Left renal cortex interstitium (tissue), 4 donors: ENCODE measurements at regions not wholly inside any gene's neighbourhood (a gene's known extent, or its start where the extent isn't known, plus 50 kb on each side); places are given as distances from the start of the nearest gene placed in this dataset.
A peak's percentile ranks its signal among the peaks of the same experiment; 100 is the strongest.

Source experiments
- DNase-seq, 4 donors: peaks; one replicate each; pipeline ENCODE4 v3.0.0-alpha.2; 2013; ENCODE audit warnings: low read depth in 4 of 4, low spot score in 2 of 4, missing footprints in 1 of 4

DNA sequence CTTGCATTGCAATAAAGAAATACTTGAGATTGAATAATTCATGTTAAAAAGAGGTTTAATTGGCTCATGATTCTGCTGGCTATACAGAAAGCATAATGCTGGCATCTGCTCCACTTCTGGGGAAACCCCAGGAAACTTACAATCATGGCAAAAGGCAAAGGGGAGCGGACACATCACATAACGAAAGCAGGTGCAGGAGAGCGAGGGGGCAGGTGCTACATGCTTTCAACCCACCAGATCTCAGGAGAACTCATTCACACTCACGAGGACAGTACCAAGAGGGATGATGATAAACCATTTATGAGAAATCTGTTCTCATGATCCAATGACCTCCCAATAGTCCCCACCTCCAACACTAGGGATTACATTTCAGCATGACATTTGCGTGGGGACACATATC is 172.6 kb downstream of the RASSF9 start:
- DNase-seq: no peak

DNA sequence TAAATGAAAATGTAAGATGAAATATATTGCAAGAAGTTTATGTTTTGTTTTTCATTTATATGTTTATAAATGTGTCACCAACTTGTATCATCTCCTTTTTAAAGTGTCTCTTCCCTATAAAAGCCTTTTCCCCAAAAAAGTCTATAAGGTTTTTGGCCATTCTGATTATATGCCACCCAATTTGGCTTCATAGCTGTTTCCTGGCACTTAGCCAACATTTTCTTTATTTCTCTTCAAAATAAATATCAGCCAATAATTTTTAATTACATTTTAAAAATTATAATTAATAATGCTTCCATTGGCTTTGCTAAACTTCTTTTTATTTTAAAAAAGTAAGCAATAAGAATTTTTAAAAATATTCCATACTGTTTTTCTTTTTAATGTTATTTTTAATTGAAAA is 171.8 kb downstream of the RASSF9 start:
- no peak for DNase-seq

DNA sequence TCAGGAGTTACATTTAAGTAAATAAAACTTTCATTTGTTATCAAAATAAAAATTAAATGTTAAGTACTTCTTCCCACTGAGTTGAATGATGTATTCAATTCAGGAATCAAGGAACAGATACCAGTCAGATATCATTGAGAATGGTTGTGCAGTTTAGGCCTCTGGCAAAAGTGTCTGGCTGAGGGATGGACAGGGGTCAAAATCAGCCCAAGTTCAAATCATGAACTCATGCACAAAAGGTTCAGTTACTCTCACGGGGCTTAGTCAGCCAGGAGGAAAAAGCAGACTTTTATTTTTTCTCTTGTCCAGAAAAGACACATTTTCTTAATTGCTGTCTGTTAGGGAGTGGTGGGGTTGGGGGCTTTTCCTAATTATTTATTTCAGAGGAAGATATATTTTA is 166.3 kb downstream of the RASSF9 start:
- no peak for DNase-seq

DNA sequence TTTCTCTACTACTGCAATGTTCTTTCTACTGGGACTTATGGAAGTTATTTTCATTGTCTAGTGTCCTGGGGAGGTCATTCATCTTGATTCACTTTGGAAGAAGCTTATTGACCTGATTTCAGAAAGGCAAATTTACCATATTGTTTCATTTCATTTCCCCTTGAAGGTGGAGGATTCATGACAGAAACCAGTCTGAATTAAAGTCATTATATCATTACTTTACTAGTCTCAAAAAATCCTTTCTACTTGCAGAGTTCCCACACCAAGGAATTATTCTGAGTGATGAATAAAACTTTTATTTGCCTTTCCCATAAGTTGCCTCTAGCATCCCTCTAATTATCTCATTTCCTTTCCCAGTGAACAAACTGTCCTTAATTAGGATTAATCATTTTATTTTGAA is 163.8 kb downstream of the RASSF9 start:
- no peak for DNase-seq

DNA sequence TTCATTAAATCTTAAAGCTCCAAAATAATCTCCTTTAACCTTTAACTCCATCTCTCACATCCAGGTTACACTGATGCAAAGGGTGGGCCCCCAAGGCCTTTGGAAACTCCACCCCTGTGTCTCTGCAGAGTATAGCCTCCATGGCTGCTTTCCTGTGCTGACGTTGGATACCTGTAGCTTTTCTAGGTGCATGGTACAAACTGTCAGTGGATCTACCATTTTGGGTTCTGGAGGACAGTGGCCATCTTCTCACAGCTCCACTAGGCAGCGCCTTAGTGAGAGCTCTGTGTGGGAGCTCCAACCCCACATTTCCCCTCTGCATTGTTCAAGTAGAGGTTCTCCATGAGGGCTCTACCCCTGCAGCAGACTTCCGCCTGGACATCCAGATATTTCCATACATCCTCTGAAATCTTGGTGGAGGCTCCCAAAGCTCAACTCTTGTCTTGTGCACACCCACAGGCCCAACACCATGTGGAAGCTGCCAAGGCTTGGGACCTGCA is 162.2 kb downstream of the RASSF9 start:
- no peak for DNase-seq

DNA sequence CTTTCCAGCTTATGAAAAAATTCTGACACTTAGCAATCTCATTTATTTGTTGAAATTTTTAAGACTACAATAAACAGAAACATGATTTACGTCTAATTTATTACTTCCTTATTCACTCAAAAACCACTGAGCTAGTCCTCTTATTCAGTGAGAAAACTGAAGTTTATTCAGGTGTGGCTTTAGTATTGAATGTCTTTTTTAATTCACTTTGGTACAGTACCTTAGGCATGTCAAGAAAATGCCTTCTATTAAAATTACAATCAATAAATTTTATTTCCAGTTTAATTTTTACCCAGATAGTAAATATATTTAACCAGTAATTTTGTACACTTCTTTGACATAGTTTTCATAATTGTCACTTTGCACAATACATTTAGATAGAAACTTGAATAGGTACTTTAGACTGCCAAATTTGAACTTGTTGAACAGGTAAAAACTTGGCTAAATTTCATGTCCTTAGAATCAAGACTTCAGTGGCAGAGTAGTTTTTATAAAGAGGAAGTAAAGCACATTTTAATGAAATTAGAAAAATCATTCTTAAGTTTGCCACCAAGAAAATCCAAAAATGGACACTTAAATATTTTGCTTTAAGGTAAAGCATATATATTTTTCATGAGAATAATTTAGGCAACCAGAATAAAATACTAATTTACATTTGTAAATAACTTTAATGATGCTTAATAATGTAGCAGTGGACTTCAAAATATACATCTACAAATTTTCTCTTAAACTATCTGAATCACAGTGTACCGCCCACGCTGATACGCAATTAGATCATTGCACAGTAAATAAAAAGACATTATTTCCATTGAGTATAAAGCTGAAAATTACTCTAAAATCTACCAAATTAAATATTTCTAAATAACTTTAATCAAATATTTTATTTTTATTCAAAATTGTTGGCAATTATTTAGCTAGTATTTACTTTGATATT is 159.1 kb downstream of the RASSF9 start:
- DNase-seq: no peak

DNA sequence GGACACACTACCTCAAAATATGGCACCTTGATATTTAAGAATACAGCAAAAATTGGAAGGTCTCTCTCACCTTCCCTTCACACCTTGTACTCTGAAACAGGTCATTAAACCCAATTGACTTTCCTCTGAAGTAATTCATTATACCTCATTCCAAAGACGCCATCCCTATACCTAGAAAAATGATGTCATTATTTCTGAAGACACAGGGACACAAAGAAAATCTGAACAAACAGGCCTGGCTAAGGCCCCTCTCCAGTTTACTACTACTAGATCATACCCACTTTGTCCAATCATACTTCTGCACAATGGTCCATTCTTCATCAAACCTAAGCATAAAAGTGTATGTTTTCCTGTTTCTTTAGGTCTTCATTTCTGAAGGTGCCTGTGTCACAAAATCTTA is 156.9 kb downstream of the RASSF9 start:
- no peak for DNase-seq

DNA sequence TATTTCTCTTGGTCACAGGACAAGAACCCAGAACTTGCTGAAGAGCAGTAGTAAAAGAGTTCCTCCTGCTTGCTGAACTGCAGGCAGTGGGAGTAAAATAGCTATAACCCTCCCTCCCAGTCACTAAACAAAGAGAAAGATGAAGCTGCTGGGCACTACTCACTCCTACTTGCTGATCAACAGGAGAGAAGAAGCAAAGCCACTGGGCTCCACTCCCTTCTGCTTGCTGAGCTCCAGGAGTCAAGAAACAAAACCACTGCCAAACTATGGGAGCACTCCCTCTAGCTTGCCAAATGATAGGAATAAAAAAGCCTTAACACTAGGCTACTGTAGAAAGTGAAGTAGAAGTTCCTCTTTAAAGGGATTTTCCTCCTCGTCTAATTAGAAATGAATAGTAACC is 155.3 kb downstream of the RASSF9 start:
- no peak for DNase-seq

DNA sequence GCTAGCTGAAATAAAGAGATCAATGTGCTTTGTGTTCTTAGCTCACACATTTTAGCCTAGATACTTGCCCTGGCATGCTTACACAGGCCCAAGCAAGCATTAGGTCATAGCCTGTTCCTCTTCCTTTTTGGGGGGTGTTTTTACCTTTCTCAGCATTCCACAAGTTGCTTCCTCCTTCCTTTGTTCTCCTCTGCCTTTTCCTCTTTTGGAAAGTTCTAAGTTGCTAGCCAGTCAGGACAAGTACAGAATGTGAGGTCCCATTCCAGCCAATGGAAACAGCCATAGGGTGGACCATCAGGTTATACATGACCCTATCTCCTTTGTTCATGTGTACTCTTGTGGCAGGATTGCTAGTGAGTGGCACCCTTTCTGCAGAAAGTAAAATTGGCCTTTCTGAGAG is 154.9 kb downstream of the RASSF9 start:
- no peak for DNase-seq

DNA sequence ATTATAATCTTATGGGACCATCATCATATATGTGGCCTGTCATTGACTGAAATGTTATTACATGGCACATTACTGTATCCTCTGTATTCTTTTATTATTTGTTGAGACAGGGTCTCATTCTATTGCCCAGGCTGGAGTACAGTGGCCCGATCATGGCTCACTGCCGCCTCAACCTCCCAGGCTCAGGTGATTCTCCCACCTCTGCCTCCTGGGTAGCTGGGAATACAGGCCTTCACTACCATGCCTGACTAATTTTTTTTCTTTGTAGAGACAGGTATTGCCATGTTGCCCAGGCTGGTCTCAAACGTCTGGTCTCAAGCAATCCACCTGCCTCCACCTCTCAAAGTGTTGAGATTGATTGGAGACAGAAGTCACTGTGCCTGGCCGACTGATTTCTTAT is 153.2 kb downstream of the RASSF9 start:
- DNase-seq: no peak

DNA sequence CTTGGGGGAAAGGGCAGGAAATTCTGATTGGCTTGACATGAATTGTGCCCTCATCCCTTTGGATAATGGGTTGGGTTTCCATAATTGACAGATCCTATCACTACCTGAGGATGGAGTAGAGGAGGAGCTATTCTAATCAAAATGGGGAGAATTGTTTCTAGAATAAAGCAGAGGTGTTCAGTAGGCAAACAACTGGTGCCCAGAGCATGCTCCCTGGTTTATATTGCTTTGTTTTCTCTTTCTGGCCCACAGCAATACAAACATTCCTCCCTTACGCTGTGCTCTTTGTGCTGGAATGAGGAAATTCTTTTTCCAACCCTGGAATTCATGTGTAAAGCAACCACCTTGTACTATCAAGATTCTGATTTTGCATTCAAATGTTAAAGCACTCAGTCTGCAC is 147.4 kb downstream of the RASSF9 start:
- DNase-seq: peak in 1 of 4 donors; percentile 6

DNA sequence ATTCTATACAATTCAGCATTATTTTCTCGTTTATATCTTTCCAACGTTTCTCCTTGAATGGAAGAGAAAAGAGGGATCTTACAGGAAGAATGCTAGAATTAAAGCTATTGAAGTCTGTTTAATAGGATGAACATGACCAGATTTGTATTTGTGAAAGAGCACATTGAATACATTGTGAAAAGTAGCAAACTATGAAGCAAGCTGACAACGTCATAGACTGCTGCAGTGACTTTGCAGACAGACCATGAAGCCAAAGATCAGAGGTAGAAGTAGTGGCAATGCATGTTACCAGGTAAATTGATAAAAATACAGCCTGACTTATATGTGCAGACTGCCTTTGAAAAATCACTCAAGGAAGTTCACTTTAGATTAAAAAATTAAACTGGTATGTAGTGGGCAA is 146.1 kb downstream of the RASSF9 start:
- no peak for DNase-seq

DNA sequence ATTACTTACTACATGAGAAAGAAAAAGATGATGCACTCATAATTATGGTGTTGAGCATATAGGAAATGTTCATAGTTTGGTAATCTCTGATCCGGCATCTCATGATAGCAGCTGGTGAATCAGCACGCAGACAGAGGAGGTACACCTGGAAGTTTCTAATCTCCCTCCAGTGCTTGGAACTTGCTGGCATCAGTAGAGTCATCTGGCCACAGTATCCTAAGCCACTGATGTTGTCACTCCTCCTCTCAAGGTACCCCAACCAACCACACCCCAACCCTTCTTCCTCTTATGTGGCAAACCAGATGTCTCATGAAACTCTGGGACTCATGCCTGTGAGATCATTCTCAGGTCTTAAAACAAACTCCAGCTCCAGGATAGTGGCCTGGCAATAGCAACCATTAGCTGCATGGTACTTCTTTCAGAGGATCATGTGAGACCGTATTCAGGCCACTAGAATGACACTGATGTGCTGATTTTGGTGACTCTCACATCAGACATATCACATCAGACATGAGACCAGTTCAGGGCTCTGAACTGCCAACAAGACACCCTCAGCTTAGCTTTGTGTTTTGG is 143.0 kb downstream of the RASSF9 start:
- no peak for DNase-seq

DNA sequence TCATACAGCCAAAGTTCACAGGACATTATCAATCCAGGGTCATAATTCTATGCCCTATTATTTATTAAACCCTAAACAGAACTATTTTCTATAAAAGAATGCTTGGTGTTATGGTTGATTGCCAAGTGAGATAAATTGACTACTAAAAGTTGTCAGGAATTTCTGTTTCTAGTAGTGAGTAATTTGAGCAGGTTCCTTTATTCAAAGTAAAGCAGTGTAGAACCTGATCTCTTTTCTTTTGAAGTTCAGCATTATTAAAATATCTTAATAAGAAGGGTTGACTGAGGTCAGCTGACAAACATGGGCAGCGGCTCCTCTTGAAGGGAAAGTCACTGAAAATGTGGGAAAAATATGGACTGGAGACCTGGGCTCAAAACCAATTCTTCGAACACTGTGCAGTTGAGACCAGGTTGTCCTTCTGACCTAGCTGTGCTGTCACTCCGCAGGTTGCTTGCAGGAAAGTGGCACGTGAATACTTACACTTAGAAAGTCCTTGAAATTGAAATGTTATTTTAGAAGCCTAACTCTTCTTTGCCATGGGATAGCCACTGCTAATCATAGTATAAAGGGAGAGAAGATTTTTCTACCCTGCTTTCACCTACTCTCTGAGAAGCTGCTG is 141.0 kb downstream of the RASSF9 start:
- no peak for DNase-seq

DNA sequence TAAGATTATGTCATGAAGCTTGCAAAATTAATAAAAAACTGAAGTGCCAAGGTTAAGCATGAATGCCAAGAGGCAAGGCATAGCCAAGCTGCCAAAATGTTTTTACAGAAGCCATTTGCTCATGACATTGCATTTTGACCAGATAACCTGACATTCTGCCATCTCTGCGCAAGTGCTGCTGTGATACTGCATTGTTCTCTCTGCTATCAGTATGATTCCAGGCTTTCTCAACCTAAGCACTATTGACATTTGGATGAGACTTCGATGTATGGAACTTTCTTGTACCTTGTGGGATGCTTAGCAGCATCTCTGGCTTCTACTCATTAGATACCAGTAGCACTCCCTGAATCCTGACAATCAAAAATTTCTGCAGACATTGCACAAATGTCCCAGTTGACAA is 139.2 kb downstream of the RASSF9 start:
- no peak for DNase-seq

DNA sequence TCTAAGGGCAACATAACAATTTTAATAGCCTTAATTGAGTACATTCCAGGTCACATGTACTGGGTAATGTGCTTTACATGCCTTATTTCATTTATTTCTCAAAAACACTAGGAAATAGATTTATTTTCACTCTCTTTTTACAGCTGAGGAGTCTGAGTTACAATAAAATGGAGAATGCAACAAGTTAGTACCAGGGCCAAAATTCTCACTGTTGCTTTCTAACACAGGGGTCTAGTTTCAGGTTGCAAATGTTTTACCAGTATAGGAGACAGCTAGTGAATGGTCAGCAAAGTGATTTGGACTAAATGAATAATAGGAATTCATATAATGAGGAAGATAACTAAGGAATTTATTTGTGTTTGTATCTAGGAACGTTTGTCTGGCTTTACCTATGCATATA is 137.3 kb downstream of the RASSF9 start:
- no peak for DNase-seq

DNA sequence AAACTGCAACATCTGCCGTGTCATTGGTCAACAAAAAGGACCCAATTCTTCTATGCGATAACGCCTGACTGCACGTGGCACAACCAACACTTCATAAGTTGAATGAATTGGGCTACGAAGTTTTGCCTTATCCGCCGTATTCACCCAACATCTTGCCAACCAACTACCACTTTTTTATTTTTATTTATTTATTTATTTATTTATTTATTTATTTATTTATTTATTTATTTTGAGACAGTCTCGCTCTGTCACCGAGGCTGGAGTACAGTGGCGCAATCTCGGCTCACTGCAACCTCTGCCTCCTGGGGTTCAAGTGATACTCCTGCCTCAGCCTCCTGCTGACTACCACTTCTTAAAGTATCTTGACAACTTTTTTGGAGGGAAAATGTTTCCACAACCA is 127.4 kb downstream of the RASSF9 start:
- DNase-seq: no peak

DNA sequence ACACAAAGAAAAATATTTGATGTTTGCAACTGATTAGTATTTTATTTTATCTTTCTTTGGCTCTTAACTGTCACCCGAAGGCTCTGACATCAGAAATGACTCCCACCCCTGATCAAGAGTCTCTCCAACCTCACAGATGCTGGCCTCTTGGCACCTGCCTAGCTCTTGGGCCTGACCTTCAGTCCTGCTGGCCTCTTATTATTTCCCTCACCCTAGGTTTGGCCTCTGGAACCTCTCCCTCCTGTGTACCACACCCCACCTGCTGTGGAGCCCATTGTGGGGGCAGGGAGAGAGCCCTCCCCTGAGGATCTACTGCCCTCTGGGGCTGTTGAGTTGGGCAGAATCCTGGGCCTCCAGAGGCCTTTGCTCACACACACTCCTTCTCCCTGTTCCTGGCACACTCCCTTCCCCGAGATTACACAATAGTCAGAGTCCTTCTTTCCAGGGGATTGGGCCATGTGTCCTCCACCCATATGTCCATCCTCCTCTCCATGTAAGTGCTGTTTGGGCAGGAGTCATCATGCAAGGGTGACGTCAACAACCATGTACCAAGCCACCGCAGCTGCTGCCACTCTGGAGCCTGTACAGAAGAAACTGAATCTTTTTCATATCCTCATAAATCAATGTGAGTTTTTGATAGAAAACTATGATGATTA is 124.3 kb downstream of the RASSF9 start:
- no peak for DNase-seq

DNA sequence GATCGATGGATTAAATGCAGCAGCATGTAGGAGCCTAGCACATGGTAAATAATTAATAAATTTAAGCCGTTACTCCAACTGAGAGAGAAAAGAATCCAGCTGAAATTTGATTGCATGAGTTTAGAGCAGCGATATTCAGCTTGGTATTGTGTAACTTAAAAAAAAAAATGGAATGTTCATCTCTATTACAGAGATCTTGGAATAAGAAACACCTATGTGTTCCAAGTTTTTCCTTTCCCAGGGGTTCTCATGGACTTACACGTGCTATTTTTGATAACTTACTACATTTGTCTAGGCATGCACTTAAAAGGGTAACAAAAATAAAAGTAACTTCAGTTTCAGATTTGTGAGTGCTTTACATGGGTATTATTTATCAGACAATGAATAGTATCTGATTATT is 122.8 kb downstream of the RASSF9 start:
- DNase-seq: no peak

DNA sequence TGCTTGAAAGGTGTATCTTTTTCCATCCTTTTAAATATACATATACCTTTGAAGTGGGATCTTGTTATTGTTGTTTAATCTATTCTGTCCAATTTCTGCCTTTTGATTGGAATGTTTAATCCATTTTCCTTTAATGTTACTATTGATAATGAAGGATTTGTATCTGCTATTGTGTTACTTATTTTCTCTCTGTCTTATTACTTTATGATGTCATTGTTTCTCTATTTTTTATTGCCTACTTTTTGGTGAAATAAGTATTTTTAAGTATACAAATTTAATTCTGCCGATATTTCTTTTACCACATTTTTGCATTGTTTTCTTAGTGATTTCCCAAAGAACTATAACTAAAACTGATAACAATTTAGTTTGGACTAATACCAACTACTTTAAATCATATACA is 121.8 kb downstream of the RASSF9 start:
- DNase-seq: no peak

DNA sequence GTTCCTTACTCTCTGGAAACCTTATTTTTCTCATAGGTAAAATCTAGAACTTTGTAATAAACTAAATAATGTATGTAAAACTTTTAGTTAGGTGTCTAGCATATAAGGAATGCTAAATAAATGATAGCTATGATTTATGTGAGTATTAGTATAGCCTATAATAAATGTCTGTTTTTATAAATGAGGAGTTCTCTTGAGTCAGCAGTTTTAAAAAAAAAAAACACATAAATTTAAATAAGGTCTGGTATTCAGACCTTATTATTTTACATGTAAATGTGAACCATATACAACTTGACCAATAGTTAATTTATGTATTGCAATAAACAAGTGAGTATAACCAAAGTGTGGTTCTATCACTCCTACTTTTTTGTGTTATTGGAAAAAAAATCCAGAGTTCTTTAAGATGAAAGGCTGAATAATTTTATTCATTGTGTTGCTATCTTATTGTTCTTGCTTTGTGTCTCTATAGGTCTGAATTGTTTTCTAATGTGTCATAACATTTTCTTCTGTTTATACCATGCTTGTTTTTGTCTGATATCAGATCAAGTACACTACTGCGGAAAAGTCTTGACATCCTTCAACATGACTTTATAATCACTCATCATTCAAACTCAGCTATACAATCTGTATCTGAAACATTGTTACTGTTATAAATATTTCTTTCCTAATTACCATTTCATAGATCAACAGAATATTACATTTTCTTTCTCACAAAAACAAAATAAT is 115.7 kb downstream of the RASSF9 start:
- no peak for DNase-seq
